SK-N-MC (cell line): ENCODE measurements at regions not wholly inside any gene's neighbourhood (a gene's known extent, or its start where the extent isn't known, plus 50 kb on each side); places are given as distances from the start of the nearest gene placed in this dataset.

Source experiments
- EZH2 ChIP-seq: fragments of 200-600 bp; sonication (generic); IDR thresholded peaks from one replicate; pipeline ENCODE4 v1.6.1; 2017; ENCODE audit warnings: antibody characterized with exemption
- POLR2AphosphoS5 ChIP-seq: IDR thresholded peaks from 2 replicates; pipeline ENCODE4 v1.6.1; 2012; ENCODE audit warnings: mild to moderate bottlenecking, low read depth, low read length, borderline replicate concordance

- TF ChIP-seq POLR2AphosphoS5, result no peak
- TF ChIP-seq EZH2, result no peak
Observed at GRCh38 chrX:40368611-40369061, 212.1 kb upstream of the ATP6AP2 start.
